ENCODE measurements at regions not wholly inside any gene's neighbourhood (a gene's known extent, or its start where the extent isn't known, plus 50 kb on each side); places are given as distances from the start of the nearest gene placed in this dataset.

- no peak for TF ChIP-seq MEIS1 (CRISPR knock-in tag; IDR thresholded peaks at IDR 0.05; ENCODE audit: borderline replicate concordance)
- no peak for TF ChIP-seq CTCF (tag by site-specific recombination; IDR thresholded peaks at IDR 0.05)
- no peak for TF ChIP-seq ZNF274 (IDR thresholded peaks at IDR 0.05; ENCODE audit: low read length)
- TF ChIP-seq ZNF274 (tag by site-specific recombination; IDR thresholded peaks at IDR 0.05; ENCODE audit: borderline replicate concordance), result no peak
Observed at GRCh38 chr16:13463619-13464018, 456.3 kb upstream of the ERCC4 start.
